NOMO-1 treated with DMSO at 0.1 percent for 48 hours (cell line): ENCODE measurements at regions not wholly inside any gene's neighbourhood (a gene's known extent, or its start where the extent isn't known, plus 50 kb on each side); places are given as distances from the start of the nearest gene placed in this dataset.

Experiments
- DNase-seq: peaks from one replicate; lab custom pipeline; 2025; ENCODE audit not compliant: unreplicated experiment; lab: John Stamatoyannopoulos, UW

- no peak for DNase-seq
Measured at GRCh38 chr15:60208709-60209108, 189.1 kb downstream of the ANXA2 start.

GRCh38 chr15:60212536-60212935, 185.2 kb downstream of the ANXA2 start:
- no peak for DNase-seq

- no peak for DNase-seq
Measured at GRCh38 chr15:60213377-60214000, 184.3 kb downstream of the ANXA2 start.

- DNase-seq, result no peak
Measured at GRCh38 chr15:60214201-60214600, 183.6 kb downstream of the ANXA2 start.

- DNase-seq, result no peak
Measured at GRCh38 chr15:60215225-60215963, 182.4 kb downstream of the ANXA2 start.

- DNase-seq, result no peak
Measured at GRCh38 chr15:60217161-60217560, 180.6 kb downstream of the ANXA2 start.

- DNase-seq, result no peak
Measured at GRCh38 chr15:60218256-60218655, 179.5 kb downstream of the ANXA2 start.

- no peak for DNase-seq
Measured at GRCh38 chr15:60219866-60220265, 177.9 kb downstream of the ANXA2 start.

GRCh38 chr15:60221356-60221755, 176.4 kb downstream of the ANXA2 start:
- DNase-seq, result no peak

GRCh38 chr15:60222404-60222803, 175.4 kb downstream of the ANXA2 start:
- DNase-seq, result no peak

- no peak for DNase-seq
Measured at GRCh38 chr15:60223176-60223575, 174.6 kb downstream of the ANXA2 start.

- DNase-seq, result no peak
Measured at GRCh38 chr15:60226924-60227323, 170.9 kb downstream of the ANXA2 start.

- no peak for DNase-seq
Measured at GRCh38 chr15:60228101-60228500, 169.7 kb downstream of the ANXA2 start.

- no peak for DNase-seq
Measured at GRCh38 chr15:60228619-60229018, 169.2 kb downstream of the ANXA2 start.

GRCh38 chr15:60235951-60236710, 161.7 kb downstream of the ANXA2 start:
- no peak for DNase-seq

GRCh38 chr15:60237446-60237845, 160.3 kb downstream of the ANXA2 start:
- no peak for DNase-seq

- no peak for DNase-seq
Measured at GRCh38 chr15:60243769-60244168, 154.0 kb downstream of the ANXA2 start.

- DNase-seq, result no peak
Measured at GRCh38 chr15:60244813-60245212, 153.0 kb downstream of the ANXA2 start.

- DNase-seq, result no peak
Measured at GRCh38 chr15:60250316-60250715, 147.5 kb downstream of the ANXA2 start.

- DNase-seq, result no peak
Measured at GRCh38 chr15:60251300-60252070, 146.3 kb downstream of the ANXA2 start.

- no peak for DNase-seq
Measured at GRCh38 chr15:60254416-60254815, 143.4 kb downstream of the ANXA2 start.
